ENCODE measurements at regions not wholly inside any gene's neighbourhood (a gene's known extent, or its start where the extent isn't known, plus 50 kb on each side); places are given as distances from the start of the nearest gene placed in this dataset.

GRCh38 chr5:96243203-96243602 lies 189.8 kb downstream of the PCSK1 start:
- no peak overlapping the region for H3K27ac Mint-ChIP-seq
- no peak for DNase-seq (ENCODE audit: low spot score, unreplicated experiment)
- no peaks in the 10 kb centered on the region for H3K27me3 Mint-ChIP-seq
- peaks cover 44% of the 10 kb centered on the region for H3K4me1 Mint-ChIP-seq (ENCODE audit: low read depth)
- no peak for TF ChIP-seq CTCF (IDR thresholded peaks at IDR 0.05; ENCODE audit: unreplicated experiment)
- H3K36me3 Mint-ChIP-seq (ENCODE audit: insufficient read depth), result no peaks in the 10 kb centered on the region
- no peak overlapping the region for H3K4me3 Mint-ChIP-seq (ENCODE audit: low read depth)
- no peaks in the 10 kb centered on the region for H3K9me3 Mint-ChIP-seq (ENCODE audit: low read depth)

- no peak for DNase-seq (ENCODE audit: low spot score, unreplicated experiment)
- Mint-ChIP-seq H3K36me3 (ENCODE audit: insufficient read depth) (no peaks in the 10 kb centered on the region), H3K27ac (no peak overlapping the region), H3K27me3 (no peaks in the 10 kb centered on the region), H3K4me1 (ENCODE audit: low read depth) (peaks cover 39% of the 10 kb centered on the region), H3K4me3 (ENCODE audit: low read depth) (no peak overlapping the region), H3K9me3 (ENCODE audit: low read depth) (no peaks in the 10 kb centered on the region)
- no peak for TF ChIP-seq CTCF (IDR thresholded peaks at IDR 0.05; ENCODE audit: unreplicated experiment)
Measured at GRCh38 chr5:96242571-96242970, 190.5 kb downstream of the PCSK1 start.

- no peak for TF ChIP-seq CTCF (IDR thresholded peaks at IDR 0.05; ENCODE audit: unreplicated experiment)
Measured at GRCh38 chr5:96236831-96237230, 196.2 kb downstream of the PCSK1 start.

GRCh38 chr5:96236051-96236450 lies 197.0 kb downstream of the PCSK1 start:
- Mint-ChIP-seq H3K4me3 (ENCODE audit: low read depth) (no peak overlapping the region), H3K9me3 (ENCODE audit: low read depth) (peaks cover 3% of the 10 kb centered on the region)

More at GRCh38 chr5:96236831-96237230, 196.2 kb downstream of the PCSK1 start:
- no peaks in the 10 kb centered on the region for H3K9me3 Mint-ChIP-seq (ENCODE audit: low read depth)
- no peak for DNase-seq (ENCODE audit: low spot score, unreplicated experiment)
- H3K4me1 Mint-ChIP-seq (ENCODE audit: low read depth), result peaks cover 1% of the 10 kb centered on the region
- no peaks in the 10 kb centered on the region for H3K36me3 Mint-ChIP-seq (ENCODE audit: insufficient read depth)
- H3K4me3 Mint-ChIP-seq (ENCODE audit: low read depth), result no peak overlapping the region
- H3K27me3 Mint-ChIP-seq, result no peaks in the 10 kb centered on the region
- H3K27ac Mint-ChIP-seq, result no peak overlapping the region

GRCh38 chr5:96235008-96235910 lies 197.8 kb downstream of the PCSK1 start:
- DNase-seq (ENCODE audit: low spot score, unreplicated experiment), result no peak
- peaks cover 1% of the 10 kb centered on the region for H3K4me1 Mint-ChIP-seq (ENCODE audit: low read depth)
- TF ChIP-seq CTCF (IDR thresholded peaks at IDR 0.05; ENCODE audit: unreplicated experiment), result no peak
- H3K27ac Mint-ChIP-seq, result no peak overlapping the region
- peaks cover 7% of the 10 kb centered on the region for H3K9me3 Mint-ChIP-seq (ENCODE audit: low read depth)
- no peaks in the 10 kb centered on the region for H3K27me3 Mint-ChIP-seq
- H3K36me3 Mint-ChIP-seq (ENCODE audit: insufficient read depth), result peaks cover 1% of the 10 kb centered on the region
- no peak overlapping the region for H3K4me3 Mint-ChIP-seq (ENCODE audit: low read depth)

More at GRCh38 chr5:96236051-96236450, 197.0 kb downstream of the PCSK1 start:
- no peak for TF ChIP-seq CTCF (IDR thresholded peaks at IDR 0.05; ENCODE audit: unreplicated experiment)
- Mint-ChIP-seq H3K4me1 (ENCODE audit: low read depth) (peaks cover 1% of the 10 kb centered on the region), H3K36me3 (ENCODE audit: insufficient read depth) (peaks cover 1% of the 10 kb centered on the region), H3K27ac (no peak overlapping the region), H3K27me3 (no peaks in the 10 kb centered on the region)
- DNase-seq (ENCODE audit: low spot score, unreplicated experiment), result no peak
